ENCODE measurements at regions not wholly inside any gene's neighbourhood (a gene's known extent, or its start where the extent isn't known, plus 50 kb on each side); places are given as distances from the start of the nearest gene placed in this dataset.

DNA sequence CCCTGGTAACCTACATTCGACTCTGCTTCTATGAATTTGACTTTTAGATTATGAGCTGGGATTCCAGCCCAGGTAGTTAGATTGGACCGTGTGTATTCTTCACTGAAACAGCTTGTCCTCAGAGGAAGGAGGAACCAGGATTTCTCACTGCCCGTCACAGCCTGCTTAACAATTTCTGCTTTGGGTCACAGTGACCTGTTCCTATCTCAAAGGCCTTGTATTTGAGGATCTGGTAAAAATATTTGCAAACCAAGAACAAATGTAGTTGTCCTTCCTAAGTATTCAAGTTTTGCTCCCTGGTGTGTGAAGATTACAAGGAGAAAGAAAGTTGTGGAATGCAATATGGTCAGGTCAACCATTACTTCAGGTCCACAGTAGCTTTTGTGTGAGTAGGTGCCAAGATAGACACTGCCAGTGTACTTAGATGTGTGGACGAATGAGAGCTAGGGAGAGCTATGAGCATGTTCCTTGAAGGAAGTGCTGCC lies 55.1 kb downstream of the KIF4B start:
- no peak for DNase-seq

GRCh38 chr5:155069961-155070360 lies 56.4 kb downstream of the KIF4B start:
- DNase-seq: no peak

DNA sequence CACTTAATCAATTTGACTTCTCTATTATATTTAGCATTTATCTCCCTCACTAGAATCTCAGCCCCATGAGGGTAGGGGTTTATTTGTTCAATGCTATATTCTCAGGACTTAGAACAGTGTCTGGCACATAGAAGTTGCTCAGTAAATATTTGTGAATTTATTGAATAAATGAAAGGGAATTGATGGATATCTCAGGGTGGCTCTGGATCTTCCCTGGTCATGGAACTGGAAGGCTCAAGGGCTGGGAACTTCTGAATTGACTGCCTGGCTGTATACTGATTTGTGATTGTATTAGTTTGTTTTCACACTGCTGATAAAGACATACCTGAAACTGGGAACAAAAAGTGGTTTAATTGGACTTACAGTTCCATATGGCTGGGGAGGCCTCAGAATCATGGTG lies 57.2 kb downstream of the KIF4B start:
- DNase-seq: no peak

DNA sequence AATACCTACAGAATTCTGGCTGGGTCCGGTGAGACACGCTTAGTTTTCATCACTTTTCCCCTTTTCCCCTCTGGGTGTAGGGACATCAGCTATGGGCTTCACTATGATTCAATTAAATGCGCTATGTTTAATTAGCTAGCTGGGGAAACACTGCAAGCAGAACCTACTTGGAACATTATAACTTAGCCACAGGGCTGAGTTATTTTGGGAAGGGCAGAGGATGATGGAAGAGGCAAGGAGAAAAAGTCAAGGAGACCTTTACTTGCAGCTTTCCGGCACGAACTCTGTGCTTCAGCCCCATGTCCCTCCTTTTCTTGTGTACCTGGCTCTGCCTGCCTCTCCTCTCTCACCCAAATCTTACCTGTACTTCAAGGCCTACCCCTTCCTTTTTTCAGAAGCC lies 62.8 kb downstream of the KIF4B start:
- DNase-seq: no peak

DNA sequence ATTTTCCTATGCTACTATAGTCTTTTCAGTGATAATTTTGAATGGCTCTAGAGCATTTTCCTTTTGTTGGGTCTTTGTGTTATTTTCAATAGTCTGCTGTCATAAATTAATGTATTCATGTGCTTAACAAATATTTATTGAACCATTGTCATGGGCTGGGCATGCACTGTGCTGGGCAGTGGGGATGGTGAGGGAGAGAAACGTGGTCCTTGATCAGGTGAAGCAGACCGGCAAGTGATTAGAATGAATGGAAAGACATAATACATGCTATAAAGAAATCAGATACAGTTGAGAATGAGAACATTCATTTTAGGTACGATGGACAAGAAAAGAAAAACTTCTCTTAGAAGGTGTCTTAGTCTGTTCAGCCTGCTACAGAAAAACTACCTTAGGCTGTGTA lies 66.1 kb downstream of the KIF4B start:
- DNase-seq: no peak

GRCh38 chr5:155080721-155081120 lies 67.2 kb downstream of the KIF4B start:
- no peak for DNase-seq

- no peak for DNase-seq
Measured at GRCh38 chr5:155081618-155082017, 68.1 kb downstream of the KIF4B start.

GRCh38 chr5:155082401-155082800 lies 68.8 kb downstream of the KIF4B start:
- peak; percentile 89 for DNase-seq

DNA sequence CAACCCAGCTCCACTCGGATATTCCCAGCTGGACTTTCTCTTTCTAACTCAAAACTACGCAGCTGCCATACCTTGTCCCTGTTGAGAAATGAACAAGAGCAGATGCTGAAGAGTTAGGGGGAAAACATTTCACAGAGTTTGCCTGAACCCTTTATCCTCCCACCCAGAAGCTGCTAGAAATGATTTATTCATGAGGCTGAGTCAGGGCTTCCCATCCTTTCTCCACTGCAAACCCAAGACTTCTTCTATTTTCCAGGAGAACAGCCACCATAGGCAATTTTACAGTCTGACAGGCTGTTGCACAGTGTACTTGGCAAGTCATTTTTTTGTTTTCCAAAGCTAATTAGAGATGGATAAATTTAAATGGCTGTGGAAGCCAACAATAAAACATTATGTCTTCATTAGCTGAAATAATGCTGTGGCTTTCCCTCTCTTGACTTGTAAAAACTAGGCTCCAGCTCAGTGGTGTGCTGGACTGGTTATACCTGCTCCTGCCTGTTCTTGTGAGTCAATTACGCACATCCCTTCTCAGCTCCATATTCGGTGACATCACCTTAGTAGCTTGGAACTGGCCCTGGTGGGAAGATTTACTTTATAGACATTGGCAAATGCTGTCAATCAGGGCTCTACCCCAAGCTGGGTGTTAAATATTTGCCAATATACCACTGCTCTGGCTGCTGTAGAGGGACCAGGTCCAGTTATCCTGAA lies 71.9 kb downstream of the KIF4B start:
- DNase-seq: no peak

- DNase-seq: peak; percentile 85
Measured at GRCh38 chr5:155087036-155087435, 73.5 kb downstream of the KIF4B start.

DNA sequence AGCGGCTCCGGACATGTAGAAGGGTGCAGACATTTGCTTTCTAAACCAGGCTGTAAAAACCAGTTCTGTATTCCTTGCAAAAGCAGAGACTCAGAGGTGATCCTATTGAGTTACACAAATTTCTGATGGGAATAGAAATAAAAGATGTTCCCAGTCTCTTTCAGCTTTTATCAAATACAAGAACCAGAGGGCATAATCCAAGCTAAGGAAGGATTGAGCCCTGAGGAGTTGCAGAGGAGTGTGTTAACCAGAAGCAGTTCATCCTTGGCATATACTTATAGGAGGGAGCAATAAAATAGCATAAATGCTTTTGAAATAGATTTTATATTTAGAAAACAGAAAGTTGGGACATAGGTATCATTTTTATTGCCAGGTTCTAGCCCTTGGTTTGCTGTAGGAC lies 75.3 kb downstream of the KIF4B start:
- DNase-seq: no peak

GRCh38 chr5:155089643-155090042 lies 76.1 kb downstream of the KIF4B start:
- DNase-seq: peak; percentile 36

DNA sequence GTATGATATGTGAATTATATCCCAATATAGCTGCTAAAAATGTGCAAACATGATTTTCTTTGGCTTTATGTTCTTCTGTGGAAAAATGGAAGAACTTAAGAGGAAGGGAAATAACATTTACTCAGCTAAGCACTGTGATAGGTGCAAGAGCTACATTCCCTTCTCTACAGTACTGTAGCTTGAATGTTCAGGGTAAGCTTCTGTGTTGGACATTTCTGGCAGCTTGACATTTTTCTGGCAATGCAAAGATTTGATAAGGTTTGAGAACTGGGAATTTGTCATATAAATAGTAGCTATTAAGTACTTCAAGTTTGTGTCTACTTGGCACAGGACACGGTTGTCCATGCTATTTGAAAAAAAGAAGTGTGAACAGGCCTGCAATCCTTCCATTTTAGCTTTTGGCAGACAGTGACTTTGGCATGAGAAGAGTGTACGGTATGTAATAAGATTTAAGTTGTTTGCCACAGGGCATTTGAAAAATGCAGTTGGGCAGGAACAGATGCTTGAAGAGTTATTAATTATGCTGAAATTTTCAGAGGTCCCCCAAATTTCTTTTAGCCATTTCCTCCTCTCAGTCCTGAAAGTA lies 77.6 kb downstream of the KIF4B start:
- DNase-seq: peak; percentile 60

- DNase-seq: peak; percentile 23
Measured at GRCh38 chr5:155091768-155092717, 78.5 kb downstream of the KIF4B start.

DNA sequence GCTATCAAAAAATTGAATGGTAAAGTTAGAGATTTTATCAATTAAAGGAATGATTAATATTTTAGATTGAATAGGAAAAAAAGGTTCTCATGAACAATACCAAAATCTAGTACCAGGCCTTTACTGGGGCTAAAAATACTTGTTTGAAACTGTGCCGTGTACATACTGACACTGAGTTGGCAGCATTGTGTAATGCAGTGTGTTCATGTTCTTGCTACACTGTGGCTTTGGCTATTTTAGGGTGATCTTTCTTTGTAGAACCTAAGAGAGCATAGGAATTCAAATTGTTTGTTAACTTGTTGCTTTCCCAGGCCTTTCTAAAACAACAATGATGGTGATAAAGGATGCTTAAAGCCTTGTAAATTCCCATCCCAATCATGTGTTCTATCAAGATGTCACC lies 80.9 kb downstream of the KIF4B start:
- no peak for DNase-seq

GRCh38 chr5:155097995-155098394 lies 84.4 kb downstream of the KIF4B start:
- no peak for DNase-seq

DNA sequence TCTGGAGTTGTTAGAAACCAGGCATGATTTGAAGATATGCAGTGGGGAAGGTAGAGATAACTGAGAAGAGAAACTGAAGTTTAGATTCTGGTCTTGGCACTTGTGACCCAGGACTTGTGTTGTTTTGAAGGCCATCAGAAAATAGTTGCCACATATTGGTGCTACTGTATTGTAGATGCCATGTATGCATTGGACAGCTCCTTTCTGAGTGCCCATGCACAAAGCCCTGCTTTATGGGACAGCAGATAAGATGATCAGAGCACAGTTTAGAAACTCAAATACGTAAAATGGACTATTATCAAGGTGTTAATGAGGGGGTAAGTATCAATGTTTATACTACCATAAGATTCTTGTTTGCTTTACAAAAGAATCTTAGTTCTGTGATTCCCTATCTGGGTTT lies 84.9 kb downstream of the KIF4B start:
- no peak for DNase-seq

DNA sequence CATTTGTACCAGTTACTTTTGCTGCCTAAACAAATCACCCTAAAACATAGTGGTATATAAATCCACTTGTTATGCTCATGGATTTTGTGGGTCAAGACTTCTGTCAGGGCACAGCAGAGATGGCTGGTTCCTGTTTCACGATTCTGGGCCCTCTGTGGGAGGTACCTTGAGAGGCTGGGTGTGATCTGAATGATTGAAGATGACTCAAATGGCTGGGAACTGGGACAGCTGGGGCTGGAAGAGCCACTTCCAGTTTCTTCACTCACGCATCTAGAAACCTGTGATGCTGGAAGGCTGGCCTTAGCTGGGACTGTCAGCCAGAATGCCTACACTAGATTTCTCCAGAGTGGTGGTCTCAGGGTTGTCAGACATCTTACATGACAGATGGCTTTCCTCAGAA lies 88.1 kb downstream of the KIF4B start:
- no peak for DNase-seq

GRCh38 chr5:155103146-155103545 lies 89.6 kb downstream of the KIF4B start:
- DNase-seq: peak; percentile 38

DNA sequence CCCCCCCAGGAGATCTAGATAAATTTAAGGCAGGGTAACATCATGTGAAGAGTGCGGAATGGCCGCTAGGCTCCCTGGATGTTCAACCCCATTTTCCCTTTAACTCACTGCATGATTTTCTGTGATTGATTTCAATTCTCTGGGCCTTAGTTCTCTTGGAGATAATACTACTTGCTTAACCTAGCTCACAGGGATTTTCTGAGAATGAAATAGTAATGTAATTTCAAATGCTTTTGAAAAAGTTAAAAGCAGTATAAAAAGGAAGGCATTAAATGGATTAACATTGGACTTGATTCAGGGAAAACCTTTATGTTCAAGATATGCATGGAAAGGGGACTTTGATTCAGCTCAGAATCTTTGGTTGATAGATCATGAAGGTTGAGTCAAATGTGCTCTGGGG lies 90.9 kb downstream of the KIF4B start:
- no peak for DNase-seq

GRCh38 chr5:155106221-155106620 lies 92.7 kb downstream of the KIF4B start:
- DNase-seq: no peak

- no peak for DNase-seq
Measured at GRCh38 chr5:155113888-155114287, 100.3 kb downstream of the KIF4B start.

DNA sequence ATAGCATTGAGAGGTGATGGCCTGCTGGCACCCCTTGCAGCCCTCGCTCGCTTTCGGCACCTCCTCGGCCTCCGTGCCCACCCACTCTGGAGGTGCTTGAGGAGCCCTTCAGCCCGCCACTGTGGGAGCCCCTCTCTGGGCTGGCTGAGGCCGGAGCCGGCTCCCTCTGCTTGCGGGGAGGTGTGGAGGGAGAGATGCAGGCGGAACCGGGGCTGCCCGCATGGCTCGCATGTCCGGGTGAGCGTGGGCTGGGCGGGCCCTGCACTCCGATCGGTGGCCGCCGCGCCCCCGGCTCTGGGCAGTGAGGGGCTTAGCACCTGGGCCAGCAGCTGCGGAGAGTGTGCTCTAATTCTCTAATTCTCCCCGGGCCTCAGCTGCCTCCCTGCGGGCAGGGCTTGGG lies 101.1 kb downstream of the KIF4B start:
- no peak for DNase-seq
